ENCODE measurements at regions not wholly inside any gene's neighbourhood (a gene's known extent, or its start where the extent isn't known, plus 50 kb on each side); places are given as distances from the start of the nearest gene placed in this dataset.

DNA sequence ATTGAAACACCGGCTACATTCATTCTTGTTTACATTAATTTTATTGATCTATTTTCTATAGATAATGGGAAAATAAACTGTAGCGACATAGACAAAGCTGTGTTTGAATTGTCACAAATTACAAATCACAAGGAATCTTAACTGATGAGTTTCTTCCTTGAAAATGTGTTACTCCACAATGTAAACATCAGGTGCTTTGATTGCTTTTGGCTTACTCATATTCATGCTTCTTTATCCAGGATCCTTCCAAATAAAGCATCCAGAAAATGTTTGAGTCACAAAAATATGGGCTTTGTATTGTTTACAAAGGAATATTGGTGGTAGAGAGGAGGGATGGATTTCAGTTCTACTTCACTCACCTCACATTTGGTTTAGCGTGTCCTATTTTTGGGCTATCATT is 64.0 kb downstream of the BMP2 start:
- DNase-seq (ENCODE audit: low read depth): no peak

- no peak for DNase-seq (ENCODE audit: low read depth)
Observed at GRCh38 chr20:6832811-6833210, 65.3 kb downstream of the BMP2 start.

DNA sequence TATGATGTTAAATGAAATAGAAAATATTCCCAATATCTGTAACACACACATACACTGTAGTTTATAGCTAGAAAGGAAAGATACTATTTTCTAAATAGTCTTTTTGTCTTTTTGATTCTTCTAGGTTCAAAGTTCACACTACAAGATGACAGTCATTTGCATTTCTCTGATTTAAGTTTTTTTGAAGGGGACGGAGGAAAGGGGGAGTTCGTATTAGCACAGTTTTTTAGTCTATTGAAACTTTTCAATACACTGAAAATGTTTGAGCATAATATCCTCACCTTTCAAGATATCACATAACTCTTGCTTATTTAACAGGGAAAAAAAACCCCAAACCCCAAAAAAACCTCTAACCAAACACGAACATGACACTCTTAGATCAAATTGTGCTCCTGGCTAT is 68.1 kb downstream of the BMP2 start:
- no peak for DNase-seq (ENCODE audit: low read depth)

GRCh38 chr20:6836821-6837374 is 69.4 kb downstream of the BMP2 start:
- no peak for DNase-seq (ENCODE audit: low read depth)

- DNase-seq (ENCODE audit: low read depth): no peak
Observed at GRCh38 chr20:6837730-6838129, 70.2 kb downstream of the BMP2 start.

- no peak for DNase-seq (ENCODE audit: low read depth)
Observed at GRCh38 chr20:6838181-6838826, 70.8 kb downstream of the BMP2 start.

- no peak for DNase-seq (ENCODE audit: low read depth)
Observed at GRCh38 chr20:6841128-6841527, 73.6 kb downstream of the BMP2 start.

DNA sequence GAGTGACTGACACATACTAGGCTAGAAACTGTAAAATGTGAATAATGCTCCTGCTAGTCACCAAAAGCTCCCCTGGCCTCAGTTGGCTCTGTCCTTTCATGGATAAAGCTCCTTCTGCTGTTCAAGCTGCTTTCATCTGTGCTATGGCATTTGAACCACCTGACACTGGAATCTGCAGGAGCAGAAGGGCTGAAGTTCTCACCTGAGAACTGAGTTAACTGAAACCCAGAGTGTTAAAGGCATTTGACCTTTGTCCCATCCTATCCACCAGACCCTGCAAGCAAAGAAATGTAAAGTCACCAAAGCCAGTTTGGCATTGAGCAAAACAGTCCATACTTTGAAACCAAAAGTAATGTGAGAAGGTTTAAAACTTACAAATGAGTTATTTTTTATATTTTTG is 77.7 kb downstream of the BMP2 start:
- DNase-seq (ENCODE audit: low read depth): no peak

DNA sequence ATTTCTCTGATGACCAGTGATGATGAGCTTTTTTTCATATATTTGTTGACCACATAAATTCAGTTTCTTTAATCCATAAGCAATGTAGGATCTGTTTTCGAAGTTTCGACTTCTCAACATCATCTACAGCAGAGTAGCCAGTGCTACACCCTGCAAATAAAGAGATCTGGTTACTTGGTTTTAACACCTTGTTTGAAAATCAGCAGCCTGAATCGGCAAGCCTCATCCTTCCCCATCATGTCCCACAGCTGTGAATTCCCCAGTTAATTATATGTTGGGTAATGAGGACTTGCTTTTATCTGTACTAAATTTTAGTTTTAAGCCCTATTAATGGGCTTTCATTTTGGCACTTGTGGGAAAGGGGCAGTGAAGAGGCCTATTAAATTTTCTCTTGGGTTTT is 80.6 kb downstream of the BMP2 start:
- no peak for DNase-seq (ENCODE audit: low read depth)

DNA sequence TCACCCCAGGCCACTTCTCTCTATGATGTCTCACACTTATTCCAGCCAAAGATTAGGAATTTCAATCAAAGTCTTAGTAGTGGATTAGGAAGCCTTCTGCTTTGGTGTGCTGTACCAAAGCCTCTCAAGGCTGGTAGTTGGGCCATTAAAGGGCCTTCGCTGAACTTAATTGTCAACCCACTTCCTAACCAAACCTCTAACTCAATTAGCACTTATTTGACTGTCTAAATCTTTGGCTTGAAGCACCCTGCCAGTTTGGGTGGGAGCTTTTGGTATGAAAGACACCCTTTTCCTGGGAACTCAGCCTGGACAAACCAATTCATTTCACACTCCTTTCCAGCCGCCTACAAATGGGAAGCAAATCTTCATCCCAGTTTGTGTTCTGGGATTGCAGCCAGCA is 81.5 kb downstream of the BMP2 start:
- no peak for DNase-seq (ENCODE audit: low read depth)

GRCh38 chr20:6851136-6851535 is 83.7 kb downstream of the BMP2 start:
- no peak for DNase-seq (ENCODE audit: low read depth)

GRCh38 chr20:6852478-6852877 is 85.0 kb downstream of the BMP2 start:
- no peak for DNase-seq (ENCODE audit: low read depth)

- no peak for DNase-seq (ENCODE audit: low read depth)
Observed at GRCh38 chr20:6855104-6855503, 87.6 kb downstream of the BMP2 start.

- DNase-seq (ENCODE audit: low read depth): no peak
Observed at GRCh38 chr20:6855796-6856195, 88.3 kb downstream of the BMP2 start.

- no peak for DNase-seq (ENCODE audit: low read depth)
Observed at GRCh38 chr20:6857927-6858326, 90.4 kb downstream of the BMP2 start.

DNA sequence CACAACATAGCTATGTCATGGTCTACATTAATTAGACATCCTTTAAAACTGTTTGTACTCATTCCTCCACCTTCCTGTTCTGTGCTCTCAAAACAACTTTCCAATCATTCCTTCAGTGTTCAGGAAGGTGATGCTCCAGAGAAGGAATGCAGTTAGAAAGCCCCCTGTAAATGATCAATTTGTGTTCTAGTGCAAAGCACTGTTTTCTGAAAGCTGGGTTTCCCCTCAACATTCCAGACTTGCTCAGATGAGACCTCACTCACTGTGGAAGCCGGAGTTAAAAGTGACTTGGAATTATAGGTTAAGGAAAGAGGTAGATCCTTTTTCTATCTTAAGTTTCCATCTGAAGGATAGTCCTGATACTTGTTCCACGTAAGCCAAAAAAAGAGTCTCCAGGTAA is 95.9 kb downstream of the BMP2 start:
- DNase-seq (ENCODE audit: low read depth): no peak

DNA sequence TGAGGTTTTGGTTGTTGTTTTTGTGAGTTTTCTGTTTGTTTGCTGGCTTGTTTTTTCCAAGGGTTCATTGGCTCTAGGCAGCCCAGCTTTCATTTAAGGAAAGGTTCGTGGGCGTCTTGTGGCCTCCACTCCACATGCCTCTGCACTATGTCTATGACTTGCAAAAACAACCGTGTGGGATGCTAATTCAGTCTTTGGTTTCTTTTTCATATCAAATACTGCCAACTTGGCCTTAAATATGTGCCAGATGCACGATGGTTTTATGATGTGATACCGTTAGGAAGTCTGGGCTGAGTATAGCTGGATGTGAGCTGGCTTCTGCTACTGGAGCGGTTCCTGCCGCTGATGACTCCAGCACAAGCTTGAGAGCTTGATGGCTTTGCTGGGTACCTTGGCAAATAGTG is 96.3 kb downstream of the BMP2 start:
- no peak for DNase-seq (ENCODE audit: low read depth)

DNA sequence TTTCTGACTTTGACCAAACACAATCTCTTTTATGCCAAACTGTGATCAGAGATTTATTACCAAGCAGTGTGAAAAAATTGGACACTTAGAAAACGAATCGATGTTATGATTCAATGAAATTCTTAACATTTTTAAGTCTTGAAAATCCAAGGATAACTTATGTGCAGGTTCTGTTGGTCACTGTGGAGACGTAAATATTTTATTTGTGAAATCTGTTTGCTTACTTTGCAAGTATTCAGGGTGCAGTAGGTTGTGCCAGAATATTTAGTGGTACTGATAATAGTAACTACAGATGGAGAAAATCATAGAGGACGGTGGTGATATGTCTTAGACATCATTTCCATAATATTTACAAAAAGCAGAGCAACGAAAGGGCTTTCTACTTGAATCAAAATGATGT is 97.3 kb downstream of the BMP2 start:
- DNase-seq (ENCODE audit: low read depth): no peak

DNA sequence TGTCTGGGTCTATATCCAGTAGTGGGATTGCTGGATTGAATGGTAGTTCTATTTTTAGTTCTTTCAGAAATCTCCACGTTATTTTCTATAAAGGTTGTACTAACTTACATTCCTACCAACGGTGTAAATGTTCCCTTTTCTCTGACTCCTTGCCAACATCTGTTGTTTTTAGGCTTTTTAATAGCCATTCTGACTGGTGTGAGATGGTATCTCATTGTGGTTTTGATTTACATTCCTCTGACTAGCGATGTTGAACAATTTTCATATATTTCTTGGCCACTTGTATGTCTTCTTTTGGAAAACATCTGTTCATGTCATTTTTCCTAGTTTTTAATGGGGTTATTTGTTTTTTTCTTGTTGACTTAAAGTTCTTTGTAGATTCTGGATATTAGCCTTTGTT is 99.3 kb downstream of the BMP2 start:
- no peak for DNase-seq (ENCODE audit: low read depth)

GRCh38 chr20:6868861-6869260 is 101.4 kb downstream of the BMP2 start:
- DNase-seq (ENCODE audit: low read depth): no peak

DNA sequence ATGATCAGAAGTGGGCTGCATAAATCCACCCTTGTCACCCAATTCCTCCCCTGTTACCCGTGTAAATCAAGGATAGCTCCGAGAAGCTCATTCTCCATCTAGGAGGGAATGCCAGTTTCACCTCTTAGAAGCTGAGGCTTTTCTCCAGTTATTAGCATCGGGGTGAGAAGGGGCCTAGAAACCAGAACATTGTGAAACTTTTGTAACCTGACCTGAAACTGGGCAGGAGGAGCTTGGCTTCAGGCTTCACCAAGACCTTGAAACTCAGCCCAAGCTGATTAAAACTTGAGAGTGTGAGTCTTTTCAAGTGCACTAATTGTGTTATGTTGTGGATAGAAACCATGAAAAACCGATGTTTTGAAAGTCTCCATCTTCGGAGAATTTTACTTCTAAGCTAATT is 103.1 kb downstream of the BMP2 start:
- DNase-seq (ENCODE audit: low read depth): no peak

DNA sequence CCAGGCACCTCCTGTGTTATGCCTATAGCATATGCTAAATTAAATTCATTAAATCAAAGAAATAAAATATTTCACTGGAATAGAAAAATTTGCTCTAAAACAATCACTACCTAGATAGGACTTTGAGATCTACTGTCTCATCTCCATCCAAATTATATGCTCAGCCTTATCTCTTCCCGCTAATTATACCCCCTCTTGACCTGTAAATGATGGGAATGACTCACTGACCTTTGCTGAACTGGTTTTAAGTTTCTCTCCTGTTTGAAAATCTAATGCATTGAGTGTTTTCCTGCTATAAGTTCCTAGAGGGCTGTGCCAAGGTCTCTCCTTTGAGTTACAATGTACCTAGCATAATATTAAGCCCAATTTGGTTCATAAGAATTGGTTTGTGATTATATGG is 110.1 kb downstream of the BMP2 start:
- no peak for DNase-seq (ENCODE audit: low read depth)

DNA sequence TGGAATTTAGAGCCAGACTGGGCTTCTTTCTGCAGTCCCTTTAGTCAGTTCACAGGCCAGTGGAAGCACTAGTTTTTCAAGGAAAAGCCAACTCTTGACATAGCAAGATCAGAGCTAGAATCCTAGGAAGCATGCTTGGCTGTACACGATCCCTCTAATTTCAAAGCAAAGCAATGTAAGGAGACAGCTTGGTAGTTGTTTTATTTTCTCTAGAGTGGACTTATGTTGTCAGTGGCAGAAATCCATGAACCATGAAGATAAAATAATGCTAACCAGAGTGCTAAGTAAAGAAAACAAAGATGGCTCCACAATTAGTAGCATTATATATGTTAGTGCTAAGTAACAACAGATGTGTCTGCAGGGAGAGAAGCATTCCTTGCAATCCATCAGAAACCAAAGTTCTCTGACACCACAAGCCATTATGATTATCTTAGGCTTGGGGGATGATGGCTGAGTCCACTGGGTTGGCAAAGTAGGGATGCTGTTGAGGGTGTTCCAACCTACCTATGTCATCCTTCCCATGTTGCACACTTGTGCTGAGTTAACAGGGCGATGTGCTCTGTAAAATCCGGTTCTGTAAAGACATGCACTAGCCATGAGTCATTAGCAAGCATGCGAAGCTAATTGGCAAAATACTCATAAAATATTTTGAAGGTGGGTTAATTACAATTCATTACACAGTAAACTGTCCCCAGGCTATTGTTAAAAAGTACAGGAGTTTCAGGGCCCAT is 115.2 kb downstream of the BMP2 start:
- peak; percentile 50 for DNase-seq (ENCODE audit: low read depth)

DNA sequence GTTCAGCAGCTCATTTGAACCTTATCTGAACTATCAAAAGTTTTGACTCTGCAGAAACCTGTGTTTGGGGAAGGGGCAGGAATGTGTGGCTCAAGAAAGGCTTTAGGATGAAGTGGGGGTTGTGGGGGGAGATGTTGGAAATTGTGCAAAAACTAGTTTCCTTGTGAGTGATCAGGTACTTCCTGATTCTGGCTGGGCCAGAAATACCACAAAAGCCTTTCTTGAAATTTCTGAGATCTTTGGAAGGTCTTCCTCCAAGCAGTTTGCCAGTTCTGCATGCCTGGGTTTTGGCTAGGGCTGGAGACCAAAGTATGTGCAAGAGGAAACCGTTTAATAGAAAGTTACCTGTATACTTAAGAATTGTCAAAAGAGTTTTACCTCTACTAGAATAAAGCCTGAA is 116.6 kb downstream of the BMP2 start:
- no peak for DNase-seq (ENCODE audit: low read depth)
